Liver (tissue), 3 donors: ENCODE measurements at regions not wholly inside any gene's neighbourhood (a gene's known extent, or its start where the extent isn't known, plus 50 kb on each side); places are given as distances from the start of the nearest gene placed in this dataset.

Experiments
- ATF3 ChIP-seq: IDR thresholded peaks from 2 replicates; pipeline ENCODE4 v1.6.1; 2016; ENCODE audit warnings: antibody characterized with exemption
- CTCF ChIP-seq: fragments of 150-350 bp; IDR thresholded peaks from 2 replicates; pipeline ENCODE4 v1.5.1; 2017; ENCODE audit warnings: improper control_type of control experiment, low read depth, low read length; ENCODE audit not compliant: missing input control
- EGR1 ChIP-seq, 2 donors: IDR thresholded peaks; 2 replicates each; pipeline ENCODE4 v1.6.1; 2016 to 2018; ENCODE audit warnings: antibody characterized with exemption in 2 of 2, low read depth in 2 of 2
- JUND ChIP-seq, 2 donors: IDR thresholded peaks; 2 replicates each; pipeline ENCODE4 v1.6.1; 2016; ENCODE audit warnings: antibody characterized with exemption in 2 of 2
- RAD21 ChIP-seq, 2 donors: IDR thresholded peaks; 2 replicates each; pipeline ENCODE4 v1.6.1; 2016; ENCODE audit warnings: antibody characterized with exemption in 2 of 2, mild to moderate bottlenecking in 2 of 2
- REST ChIP-seq: IDR thresholded peaks from 2 replicates; pipeline ENCODE4 v1.6.1; 2016; ENCODE audit warnings: antibody characterized with exemption, mild to moderate bottlenecking
- RXRA ChIP-seq, 2 donors: IDR thresholded peaks; 2 replicates each; pipeline ENCODE4 v1.6.1; 2017 to 2018; ENCODE audit warnings: antibody characterized with exemption in 2 of 2, mild to moderate bottlenecking in 1 of 2
- SP1 ChIP-seq: IDR thresholded peaks from 2 replicates; pipeline ENCODE4 v1.6.1; 2018; ENCODE audit warnings: antibody characterized with exemption, mild to moderate bottlenecking
- TAF1 ChIP-seq: conservative IDR thresholded peaks from 2 replicates; pipeline ENCODE4 v1.6.1; 2016; ENCODE audit warnings: antibody characterized with exemption, mild to moderate bottlenecking
- donor health status: healthy.
- donor health status: healthy.

GRCh38 chr2:88318071-88318955 is 134.2 kb downstream of the FOXI3 start:
- no peak for TF ChIP-seq CTCF
- no peak for TF ChIP-seq REST
- TF ChIP-seq EGR1 (IDR thresholded peaks at IDR 0.05; ENCODE audit: low read depth in 2 of 2) = no peak
- TF ChIP-seq JUND (IDR thresholded peaks at IDR 0.05) = no peak
- TF ChIP-seq SP1 = no peak
- no peak for TF ChIP-seq RXRA (IDR thresholded peaks at IDR 0.05)
- TF ChIP-seq RAD21 (IDR thresholded peaks at IDR 0.05) = no peak
- TF ChIP-seq ATF3 = no peak
- TF ChIP-seq TAF1 = no peak
